GM12875 (cell line): ENCODE measurements at regions not wholly inside any gene's neighbourhood (a gene's known extent, or its start where the extent isn't known, plus 50 kb on each side); places are given as distances from the start of the nearest gene placed in this dataset.
A peak's percentile ranks its signal among the peaks of the same experiment; 100 is the strongest.

Experiments used
- H3K4me3 ChIP-seq: one replicate; pipeline ENCODE4 v1.5.1; 2011; ENCODE audit warnings: low read depth, low read length, control low read depth
- CTCF ChIP-seq: IDR thresholded peaks from 2 replicates; pipeline ENCODE4 v1.5.1; 2011; ENCODE audit warnings: low read depth, mild to moderate bottlenecking, control low read depth, inconsistent platforms, low read length, moderate library complexity, borderline replicate concordance; ENCODE audit not compliant: insufficient read depth

GRCh38 chr3:27861046-27862036 is 139.2 kb upstream of the EOMES start:
- no peak for TF ChIP-seq CTCF

GRCh38 chr3:27865731-27866130 is 143.6 kb upstream of the EOMES start:
- H3K4me3 ChIP-seq = no peak overlapping the region
- TF ChIP-seq CTCF = no peak

More at GRCh38 chr3:27861046-27862036, 139.2 kb upstream of the EOMES start:
- H3K4me3 ChIP-seq = no peak overlapping the region

GRCh38 chr3:27869152-27869551 is 147.0 kb upstream of the EOMES start:
- H3K4me3 ChIP-seq = no peak overlapping the region
- TF ChIP-seq CTCF = no peak

GRCh38 chr3:27877061-27878013 is 155.2 kb upstream of the EOMES start:
- H3K4me3 ChIP-seq = no peak overlapping the region
- no peak for TF ChIP-seq CTCF

GRCh38 chr3:27878014-27878383 is 155.9 kb upstream of the EOMES start:
- no peak for TF ChIP-seq CTCF
- H3K4me3 ChIP-seq = no peak overlapping the region

GRCh38 chr3:27880969-27881892 is 159.1 kb upstream of the EOMES start:
- TF ChIP-seq CTCF = no peak
- H3K4me3 ChIP-seq = peak overlapping the region; percentile 6
